ENCODE measurements at regions not wholly inside any gene's neighbourhood (a gene's known extent, or its start where the extent isn't known, plus 50 kb on each side); places are given as distances from the start of the nearest gene placed in this dataset.

DNA sequence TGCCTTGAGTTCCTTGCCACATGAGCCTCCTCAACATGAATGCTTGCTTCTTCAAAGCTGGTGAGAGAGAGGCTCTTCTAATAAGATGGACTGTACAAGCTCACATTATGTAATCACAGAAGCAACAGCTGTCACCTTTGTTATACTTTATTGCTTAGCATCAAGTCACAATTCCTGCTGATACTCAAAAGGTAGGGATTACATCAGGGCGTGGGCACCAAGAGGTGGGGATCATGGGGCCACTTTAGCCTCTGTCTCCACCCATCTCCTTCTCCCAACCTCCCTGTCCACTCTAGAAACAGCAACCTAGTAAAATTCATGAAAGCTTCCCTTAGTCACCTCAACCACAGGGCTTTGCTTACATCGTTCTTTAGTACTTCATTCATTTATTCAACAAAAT is 95.9 kb downstream of the FAM43A start:
- no peak for TF ChIP-seq EZH2 (IDR thresholded peaks at IDR 0.05; ENCODE audit: borderline replicate concordance, low read depth, low read length, poor library complexity, severe bottlenecking)
- TF ChIP-seq, protein P1, sequence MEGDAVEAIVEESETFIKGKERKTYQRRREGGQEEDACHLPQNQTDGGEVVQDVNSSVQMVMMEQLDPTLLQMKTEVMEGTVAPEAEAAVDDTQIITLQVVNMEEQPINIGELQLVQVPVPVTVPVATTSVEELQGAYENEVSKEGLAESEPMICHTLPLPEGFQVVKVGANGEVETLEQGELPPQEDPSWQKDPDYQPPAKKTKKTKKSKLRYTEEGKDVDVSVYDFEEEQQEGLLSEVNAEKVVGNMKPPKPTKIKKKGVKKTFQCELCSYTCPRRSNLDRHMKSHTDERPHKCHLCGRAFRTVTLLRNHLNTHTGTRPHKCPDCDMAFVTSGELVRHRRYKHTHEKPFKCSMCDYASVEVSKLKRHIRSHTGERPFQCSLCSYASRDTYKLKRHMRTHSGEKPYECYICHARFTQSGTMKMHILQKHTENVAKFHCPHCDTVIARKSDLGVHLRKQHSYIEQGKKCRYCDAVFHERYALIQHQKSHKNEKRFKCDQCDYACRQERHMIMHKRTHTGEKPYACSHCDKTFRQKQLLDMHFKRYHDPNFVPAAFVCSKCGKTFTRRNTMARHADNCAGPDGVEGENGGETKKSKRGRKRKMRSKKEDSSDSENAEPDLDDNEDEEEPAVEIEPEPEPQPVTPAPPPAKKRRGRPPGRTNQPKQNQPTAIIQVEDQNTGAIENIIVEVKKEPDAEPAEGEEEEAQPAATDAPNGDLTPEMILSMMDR (conservative IDR thresholded peaks at IDR 0.05; ENCODE audit: low read depth, low read length), result no peak
